CD4-positive, alpha-beta memory T cell (primary cell): ENCODE measurements at regions not wholly inside any gene's neighbourhood (a gene's known extent, or its start where the extent isn't known, plus 50 kb on each side); places are given as distances from the start of the nearest gene placed in this dataset.
A peak's percentile ranks its signal among the peaks of the same experiment; 100 is the strongest.
"Not testable (repeated sequence)": the region's sequence is repeated elsewhere in the genome, so short reads cannot be mapped to it uniquely, and the experiment has no call there.

Experiments
- CTCF ChIA-PET: fragments of 350-600 bp; sonication (Branson Sonifier 250); formaldehyde crosslinking; loops from one replicate; lab custom pipeline; 2021; ENCODE audit warnings: inconsistent platforms; ENCODE audit not compliant: partially characterized antibody; lab: Charles Lee
- POLR2A ChIA-PET: fragments of 350-600 bp; sonication (Branson Sonifier 250); formaldehyde crosslinking; loops from one replicate; lab custom pipeline; 2021; ENCODE audit not compliant: partially characterized antibody; lab: Charles Lee
- DNase-seq, 5 donors: peaks; one replicate each; pipeline versions ENCODE4 v3.0.0 to v3.0.0-alpha.2; 2020 to 2022; ENCODE audit warnings: mixed read lengths in 1 of 5
- H3K27ac ChIP-seq: one replicate; pipeline ENCODE4 v1.7.0; 2013; ENCODE audit warnings: low read depth, low read length
- H3K27me3 ChIP-seq: 2 replicates; pipeline ENCODE4 v1.7.0; 2013; ENCODE audit warnings: mild to moderate bottlenecking, low read length, moderate library complexity; ENCODE audit not compliant: insufficient read depth
- H3K36me3 ChIP-seq: 2 replicates; pipeline ENCODE4 v1.7.0; 2013; ENCODE audit warnings: mild to moderate bottlenecking, low read length, moderate library complexity; ENCODE audit not compliant: insufficient read depth
- H3K4me1 ChIP-seq: 2 replicates; pipeline ENCODE4 v1.7.0; 2013; ENCODE audit warnings: mild to moderate bottlenecking, low read length, moderate library complexity; ENCODE audit not compliant: insufficient read depth
- H3K4me3 ChIP-seq, 2 donors: one replicate each; pipeline ENCODE4 v1.7.0; 2013; ENCODE audit warnings: low read length in 2 of 2, mild to moderate bottlenecking in 1 of 2
- H3K9me3 ChIP-seq, 2 donors: one replicate each; pipeline ENCODE4 v1.7.0; 2013; ENCODE audit warnings: low read length in 2 of 2, control low read depth in 1 of 2; ENCODE audit not compliant: control insufficient read depth in 1 of 2
- H3K27ac Mint-ChIP-seq, 7 donors: one replicate each; pipeline ENCODE4 v1.8.0; 2020 to 2021; ENCODE audit warnings: mixed read lengths in 7 of 7, mild to moderate bottlenecking in 6 of 7, inconsistent platforms in 3 of 7, moderate library complexity in 3 of 7
- H3K27me3 Mint-ChIP-seq, 2 donors: one replicate each; pipeline ENCODE4 v1.8.0; 2020 to 2021; ENCODE audit warnings: mixed read lengths in 2 of 2
- H3K36me3 Mint-ChIP-seq, 2 donors: one replicate each; pipeline ENCODE4 v1.8.0; 2020 to 2021; ENCODE audit warnings: mixed read lengths in 2 of 2, inconsistent platforms in 1 of 2, mild to moderate bottlenecking in 1 of 2
- H3K4me1 Mint-ChIP-seq, 4 donors: one replicate each; pipeline ENCODE4 v1.8.0; 2020 to 2021; ENCODE audit warnings: mixed read lengths in 4 of 4, mild to moderate bottlenecking in 1 of 4
- H3K4me3 Mint-ChIP-seq, 8 donors: one replicate each; pipeline ENCODE4 v1.8.0; 2020 to 2021; ENCODE audit warnings: mixed read lengths in 8 of 8, mild to moderate bottlenecking in 7 of 8, moderate library complexity in 6 of 8, inconsistent platforms in 3 of 8
- H3K9me3 Mint-ChIP-seq, 8 donors: one replicate each; pipeline ENCODE4 v1.8.0; 2020 to 2021; ENCODE audit warnings: mixed read lengths in 8 of 8, mild to moderate bottlenecking in 5 of 8, inconsistent platforms in 3 of 8, moderate library complexity in 1 of 8
- intact Hi-C: fragments of 100-400 bp; cut with micrococcal nuclease; formaldehyde crosslinking; loops from one replicate; pipeline ENCODE4 v1.15.1; 2023

GRCh38 chr2:184308706-184309105 is 289.6 kb upstream of the ZNF804A start:
- H3K27ac ChIP-seq: no peak overlapping the region
- no peak overlapping the region for H3K27ac Mint-ChIP-seq
- H3K36me3 Mint-ChIP-seq: no peaks in the 10 kb centered on the region
- intact Hi-C loops: no loop called here
- no peaks in the 10 kb centered on the region for H3K27me3 Mint-ChIP-seq
- H3K4me3 ChIP-seq: no peak overlapping the region
- H3K36me3 ChIP-seq: no peaks in the 10 kb centered on the region
- H3K4me3 Mint-ChIP-seq: no peak overlapping the region
- DNase-seq: no peak
- H3K9me3 ChIP-seq: no peaks in the 10 kb centered on the region
- no peaks in the 10 kb centered on the region for H3K27me3 ChIP-seq
- ChIA-PET CTCF (no interaction called here), POLR2A (no interaction called here)
- H3K4me1 Mint-ChIP-seq: no peaks in the 10 kb centered on the region
- no peaks in the 10 kb centered on the region for H3K4me1 ChIP-seq
- H3K9me3 Mint-ChIP-seq: peaks cover 0 to 4% (median 1%) of the 10 kb centered on the region in 8 donors

GRCh38 chr2:184312970-184313369 is 285.4 kb upstream of the ZNF804A start:
- Mint-ChIP-seq H3K36me3 (no peaks in the 10 kb centered on the region), H3K9me3 (peaks cover 0 to 6% (median 1%) of the 10 kb centered on the region in 8 donors), H3K4me1 (no peaks in the 10 kb centered on the region), H3K4me3 (no peak overlapping the region), H3K27ac (no peak overlapping the region), H3K27me3 (no peaks in the 10 kb centered on the region)
- intact Hi-C loops: no loop called here
- ChIA-PET POLR2A (no interaction called here), CTCF (no interaction called here)
- H3K27me3 ChIP-seq: no peaks in the 10 kb centered on the region
- no peaks in the 10 kb centered on the region for H3K4me1 ChIP-seq
- no peak overlapping the region for H3K4me3 ChIP-seq
- no peak overlapping the region for H3K27ac ChIP-seq
- no peaks in the 10 kb centered on the region for H3K36me3 ChIP-seq
- H3K9me3 ChIP-seq: no peaks in the 10 kb centered on the region
- no peak for DNase-seq

- Histone ChIP-seq H3K9me3 (no peaks in the 10 kb centered on the region), H3K4me1 (no peaks in the 10 kb centered on the region), H3K27ac (no peak overlapping the region), H3K27me3 (no peaks in the 10 kb centered on the region), H3K36me3 (no peaks in the 10 kb centered on the region), H3K4me3 (no peak overlapping the region)
- intact Hi-C loops: no loop called here
- POLR2A ChIA-PET: no interaction called here
- H3K36me3 Mint-ChIP-seq: no peaks in the 10 kb centered on the region
- DNase-seq: no peak
- no peak overlapping the region for H3K27ac Mint-ChIP-seq
- H3K27me3 Mint-ChIP-seq: no peaks in the 10 kb centered on the region
- CTCF ChIA-PET: no interaction called here
- no peak overlapping the region for H3K4me3 Mint-ChIP-seq
- peaks cover 0 to 6% (median 0%) of the 10 kb centered on the region in 8 donors for H3K9me3 Mint-ChIP-seq
- H3K4me1 Mint-ChIP-seq: no peaks in the 10 kb centered on the region
These were observed 283.5 kb upstream of the ZNF804A start for GRCh38 chr2:184314829-184315228.

GRCh38 chr2:184316921-184317320 is 281.4 kb upstream of the ZNF804A start:
- Histone ChIP-seq H3K36me3 (no peaks in the 10 kb centered on the region), H3K9me3 (no peaks in the 10 kb centered on the region), H3K27me3 (no peaks in the 10 kb centered on the region), H3K4me3 (no peak overlapping the region), H3K4me1 (no peaks in the 10 kb centered on the region), H3K27ac (no peak overlapping the region)
- Mint-ChIP-seq H3K4me3 (no peak overlapping the region), H3K36me3 (no peaks in the 10 kb centered on the region), H3K9me3 (peaks cover 0 to 10% (median 3%) of the 10 kb centered on the region in 8 donors), H3K27ac (no peak overlapping the region), H3K27me3 (no peaks in the 10 kb centered on the region), H3K4me1 (no peaks in the 10 kb centered on the region)
- POLR2A ChIA-PET: no interaction called here
- no peak for DNase-seq
- CTCF ChIA-PET: no interaction called here
- intact Hi-C loops: no loop called here

GRCh38 chr2:184322615-184323014 is 275.7 kb upstream of the ZNF804A start:
- H3K27me3 ChIP-seq: no peaks in the 10 kb centered on the region

GRCh38 chr2:184326066-184326465 is 272.3 kb upstream of the ZNF804A start:
- H3K4me1 ChIP-seq: no peaks in the 10 kb centered on the region
- H3K27me3 ChIP-seq: no peaks in the 10 kb centered on the region
- H3K9me3 ChIP-seq: no peaks in the 10 kb centered on the region
- Mint-ChIP-seq H3K27me3 (no peaks in the 10 kb centered on the region), H3K36me3 (no peaks in the 10 kb centered on the region), H3K4me1 (no peaks in the 10 kb centered on the region), H3K4me3 (no peak overlapping the region), H3K27ac (no peak overlapping the region), H3K9me3 (peaks cover 0 to 8% (median 5%) of the 10 kb centered on the region in 8 donors)
- intact Hi-C loops: no loop called here
- no peak overlapping the region for H3K4me3 ChIP-seq
- CTCF ChIA-PET: interaction anchor here (0.5 kb wide), 1 partner anchor 12 kb away, joined by 3 read pairs; no protein-coding TSS in a partner anchor
- POLR2A ChIA-PET: no interaction called here
- H3K27ac ChIP-seq: no peak overlapping the region
- no peak for DNase-seq
- no peaks in the 10 kb centered on the region for H3K36me3 ChIP-seq

More at GRCh38 chr2:184322615-184323014, 275.7 kb upstream of the ZNF804A start:
- Mint-ChIP-seq H3K4me1 (no peaks in the 10 kb centered on the region), H3K9me3 (peaks cover 1 to 7% (median 4%) of the 10 kb centered on the region in 8 donors), H3K27ac (no peak overlapping the region), H3K27me3 (no peaks in the 10 kb centered on the region), H3K36me3 (no peaks in the 10 kb centered on the region), H3K4me3 (no peak overlapping the region)
- POLR2A ChIA-PET: no interaction called here
- no peaks in the 10 kb centered on the region for H3K36me3 ChIP-seq
- no peak overlapping the region for H3K27ac ChIP-seq
- H3K9me3 ChIP-seq: no peaks in the 10 kb centered on the region
- CTCF ChIA-PET: no interaction called here
- no peak for DNase-seq
- no peaks in the 10 kb centered on the region for H3K4me1 ChIP-seq
- intact Hi-C loops: no loop called here
- no peak overlapping the region for H3K4me3 ChIP-seq

- CTCF ChIA-PET, POLR2A ChIA-PET, intact Hi-C loops: not testable (repeated sequence)
These were observed 270.5 kb upstream of the ZNF804A start for GRCh38 chr2:184327805-184328204.

GRCh38 chr2:184330561-184330960 is 267.8 kb upstream of the ZNF804A start:
- H3K4me3 ChIP-seq, intact Hi-C loops, POLR2A ChIA-PET, H3K36me3 ChIP-seq, H3K4me3 Mint-ChIP-seq, CTCF ChIA-PET, H3K27me3 ChIP-seq, H3K9me3 Mint-ChIP-seq, H3K4me1 ChIP-seq, H3K27ac Mint-ChIP-seq, H3K27me3 Mint-ChIP-seq, H3K4me1 Mint-ChIP-seq, H3K27ac ChIP-seq, H3K9me3 ChIP-seq, H3K36me3 Mint-ChIP-seq: not testable (repeated sequence)
- DNase-seq: peak in 1 of 5 donors; percentile 37

More at GRCh38 chr2:184327805-184328204, 270.5 kb upstream of the ZNF804A start:
- not testable (repeated sequence) for H3K27me3 Mint-ChIP-seq, H3K36me3 ChIP-seq, H3K27ac Mint-ChIP-seq, H3K36me3 Mint-ChIP-seq, H3K27me3 ChIP-seq, H3K4me3 Mint-ChIP-seq, H3K4me3 ChIP-seq, H3K4me1 Mint-ChIP-seq, DNase-seq, H3K27ac ChIP-seq, H3K9me3 ChIP-seq, H3K9me3 Mint-ChIP-seq, H3K4me1 ChIP-seq
